ENCODE measurements at regions not wholly inside any gene's neighbourhood (a gene's known extent, or its start where the extent isn't known, plus 50 kb on each side); places are given as distances from the start of the nearest gene placed in this dataset.

DNA sequence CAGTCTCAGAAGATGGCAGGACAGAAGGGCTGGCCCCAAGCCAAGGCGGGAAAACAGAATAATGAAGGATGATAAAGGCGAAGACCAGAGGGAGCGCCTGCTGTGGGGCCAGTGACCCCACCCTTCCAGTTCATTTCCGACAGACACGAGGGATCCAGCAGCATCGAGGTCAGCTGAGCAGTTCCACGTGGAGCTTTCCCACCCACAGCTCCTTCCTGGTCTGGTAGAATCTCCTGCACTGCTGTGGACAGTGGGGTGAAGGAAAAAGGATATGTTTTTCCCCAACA is 265.9 kb upstream of the VLDLR start:
- H3K4me3 ChIP-seq (ENCODE audit: control insufficient read depth, low read depth, low read length), result no peak overlapping the region
- no peak for DNase-seq (ENCODE audit: low read depth)
- TF ChIP-seq, protein P1, sequence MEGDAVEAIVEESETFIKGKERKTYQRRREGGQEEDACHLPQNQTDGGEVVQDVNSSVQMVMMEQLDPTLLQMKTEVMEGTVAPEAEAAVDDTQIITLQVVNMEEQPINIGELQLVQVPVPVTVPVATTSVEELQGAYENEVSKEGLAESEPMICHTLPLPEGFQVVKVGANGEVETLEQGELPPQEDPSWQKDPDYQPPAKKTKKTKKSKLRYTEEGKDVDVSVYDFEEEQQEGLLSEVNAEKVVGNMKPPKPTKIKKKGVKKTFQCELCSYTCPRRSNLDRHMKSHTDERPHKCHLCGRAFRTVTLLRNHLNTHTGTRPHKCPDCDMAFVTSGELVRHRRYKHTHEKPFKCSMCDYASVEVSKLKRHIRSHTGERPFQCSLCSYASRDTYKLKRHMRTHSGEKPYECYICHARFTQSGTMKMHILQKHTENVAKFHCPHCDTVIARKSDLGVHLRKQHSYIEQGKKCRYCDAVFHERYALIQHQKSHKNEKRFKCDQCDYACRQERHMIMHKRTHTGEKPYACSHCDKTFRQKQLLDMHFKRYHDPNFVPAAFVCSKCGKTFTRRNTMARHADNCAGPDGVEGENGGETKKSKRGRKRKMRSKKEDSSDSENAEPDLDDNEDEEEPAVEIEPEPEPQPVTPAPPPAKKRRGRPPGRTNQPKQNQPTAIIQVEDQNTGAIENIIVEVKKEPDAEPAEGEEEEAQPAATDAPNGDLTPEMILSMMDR (IDR thresholded peaks at IDR 0.05; ENCODE audit: control insufficient read depth, insufficient read depth, low read depth, low read length, missing control alignments), result no peak

DNA sequence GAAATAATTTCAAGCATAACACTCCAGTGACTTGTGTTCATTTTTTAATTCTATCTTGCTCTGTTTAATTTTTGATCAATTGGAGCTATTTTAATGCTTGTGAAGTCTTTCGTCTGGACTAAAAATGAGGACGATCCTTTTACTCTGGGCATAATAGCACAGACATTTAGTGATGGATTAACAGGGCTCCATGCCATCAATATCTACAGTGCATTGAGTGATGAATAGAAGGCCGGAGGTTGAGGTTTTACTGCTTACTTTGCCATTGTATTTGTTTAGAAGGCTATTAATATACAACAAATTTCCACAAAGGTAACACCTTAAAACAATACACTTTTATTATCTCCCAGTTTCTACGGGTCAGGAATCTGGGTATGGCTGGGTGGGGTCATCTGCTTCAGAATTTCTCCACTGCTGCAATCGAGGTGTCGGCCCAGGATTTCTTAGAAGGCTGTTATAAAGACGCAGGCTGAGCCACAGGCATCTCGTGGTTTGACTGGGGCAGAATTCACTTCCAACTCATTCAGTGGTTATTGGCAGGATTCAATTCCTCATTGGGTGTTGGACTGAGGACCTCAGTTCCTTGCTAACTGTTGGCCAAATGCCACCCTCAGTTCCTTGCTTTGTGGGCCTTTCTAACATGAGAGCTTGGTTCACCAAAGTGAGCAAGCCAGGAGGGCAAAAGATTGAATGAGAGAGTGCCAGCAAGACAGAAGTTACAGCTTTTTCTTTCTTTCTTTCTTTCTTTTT is 265.4 kb upstream of the VLDLR start:
- TF ChIP-seq, protein P1 (IDR thresholded peaks at IDR 0.05; ENCODE audit: control insufficient read depth, insufficient read depth, low read depth, low read length, missing control alignments), result no peak
- no peak overlapping the region for H3K4me3 ChIP-seq (ENCODE audit: control insufficient read depth, low read depth, low read length)
- no peak for DNase-seq (ENCODE audit: low read depth)

DNA sequence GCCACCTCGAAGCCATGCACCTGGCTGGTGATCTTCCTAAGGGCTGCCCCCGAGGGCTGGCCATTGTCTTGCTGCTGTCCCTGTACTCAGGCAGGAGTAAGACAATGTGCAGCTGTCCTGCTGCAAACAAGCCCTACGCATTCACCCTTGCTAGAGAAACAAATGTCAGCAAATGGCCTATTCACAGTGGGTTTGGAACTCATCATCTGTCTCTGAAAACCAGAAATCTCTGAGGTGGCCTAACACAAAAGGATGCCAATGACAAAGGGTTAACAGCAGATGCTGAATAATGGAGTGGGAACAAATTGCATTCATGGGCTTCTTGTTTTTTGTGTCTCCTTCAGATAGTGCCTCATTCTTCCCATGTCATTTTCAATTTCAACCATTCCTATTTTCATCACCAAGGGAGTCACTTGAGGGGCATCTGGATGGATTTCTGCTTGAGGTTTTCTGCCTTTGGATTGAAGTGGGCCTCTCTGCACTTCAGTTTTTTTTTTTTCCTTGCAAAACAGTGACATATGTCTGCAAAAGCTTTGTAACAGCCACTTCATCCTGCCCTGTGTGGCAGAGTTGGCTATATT is 261.6 kb upstream of the VLDLR start:
- TF ChIP-seq, protein P1 (IDR thresholded peaks at IDR 0.05; ENCODE audit: control insufficient read depth, insufficient read depth, low read depth, low read length, missing control alignments), result no peak
- H3K4me3 ChIP-seq (ENCODE audit: control insufficient read depth, low read depth, low read length), result no peak overlapping the region
- no peak for DNase-seq (ENCODE audit: low read depth)

DNA sequence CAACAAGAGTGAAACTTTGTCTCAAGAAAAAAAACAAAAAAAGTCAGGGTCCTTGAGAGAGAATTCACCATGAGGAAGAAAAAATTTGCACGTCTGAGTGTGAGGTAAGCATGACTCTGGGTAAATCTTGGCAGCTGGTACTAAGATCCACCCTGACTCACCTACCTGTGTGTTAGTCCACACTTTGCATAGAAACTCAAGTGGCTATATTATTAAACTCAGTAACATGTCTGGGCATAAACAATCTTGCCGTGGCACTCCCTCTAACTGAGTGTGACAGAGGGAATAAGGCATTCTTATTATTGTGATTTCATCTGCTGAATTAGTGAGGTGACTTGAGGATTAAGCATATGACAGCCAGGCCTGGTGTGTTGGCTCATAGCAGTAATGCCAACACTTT is 259.4 kb upstream of the VLDLR start:
- TF ChIP-seq, protein P1 (IDR thresholded peaks at IDR 0.05; ENCODE audit: control insufficient read depth, insufficient read depth, low read depth, low read length, missing control alignments), result no peak
- H3K4me3 ChIP-seq (ENCODE audit: control insufficient read depth, low read depth, low read length), result no peak overlapping the region
- DNase-seq (ENCODE audit: low read depth), result no peak

DNA sequence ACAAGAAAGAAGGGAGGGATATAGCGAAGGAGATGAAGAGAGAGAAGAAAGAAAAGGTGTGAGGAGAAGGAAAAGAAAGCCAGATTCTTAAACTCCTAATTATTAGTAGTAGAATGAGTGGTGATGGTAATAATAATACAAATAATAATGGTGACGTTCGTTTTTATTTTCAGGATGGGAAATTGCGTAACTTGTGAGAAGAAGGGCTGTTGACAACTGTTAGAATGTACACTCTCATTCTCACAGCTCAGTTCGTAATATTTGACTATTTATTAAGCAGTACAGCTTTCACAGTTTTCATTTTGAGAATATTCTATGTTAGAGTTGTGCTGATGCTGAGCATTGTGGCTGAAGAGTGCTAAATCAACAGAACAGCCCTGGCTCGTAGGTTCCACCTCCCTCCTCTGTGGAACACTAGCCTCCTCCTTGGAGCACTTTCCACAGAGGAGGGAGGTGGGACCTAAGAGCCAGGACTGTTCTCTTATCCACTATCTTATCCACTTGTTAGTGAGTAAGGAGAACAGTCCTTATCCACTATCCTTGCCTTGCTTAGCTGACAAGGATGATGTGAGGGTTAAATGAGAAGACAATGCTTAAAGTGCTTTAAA is 258.3 kb upstream of the VLDLR start:
- no peak for DNase-seq (ENCODE audit: low read depth)
- H3K4me3 ChIP-seq (ENCODE audit: control insufficient read depth, low read depth, low read length), result no peak overlapping the region
- TF ChIP-seq, protein P1 (IDR thresholded peaks at IDR 0.05; ENCODE audit: control insufficient read depth, insufficient read depth, low read depth, low read length, missing control alignments), result no peak

DNA sequence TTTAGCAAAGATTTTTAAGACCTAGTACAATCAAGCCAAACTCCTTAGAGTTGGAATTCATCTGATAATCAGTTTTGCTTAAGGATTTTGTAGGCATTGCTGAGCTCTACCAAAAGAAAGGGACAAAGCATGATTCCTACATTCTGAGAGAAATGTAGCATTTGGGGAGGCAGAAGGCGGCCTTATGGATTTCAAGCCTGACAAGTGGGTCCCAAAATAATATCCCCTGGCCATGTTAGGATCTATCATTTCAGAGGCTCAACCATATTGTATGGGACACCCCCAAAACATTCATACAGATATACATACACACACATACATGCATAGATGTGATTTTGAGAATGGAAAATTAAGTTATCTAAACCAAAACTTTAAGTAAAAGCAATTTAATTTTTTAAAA is 257.8 kb upstream of the VLDLR start:
- TF ChIP-seq, protein P1 (IDR thresholded peaks at IDR 0.05; ENCODE audit: control insufficient read depth, insufficient read depth, low read depth, low read length, missing control alignments), result no peak
- no peak for DNase-seq (ENCODE audit: low read depth)
- no peak overlapping the region for H3K4me3 ChIP-seq (ENCODE audit: control insufficient read depth, low read depth, low read length)
